DND-41 (cell line): ENCODE measurements at regions not wholly inside any gene's neighbourhood (a gene's known extent, or its start where the extent isn't known, plus 50 kb on each side); places are given as distances from the start of the nearest gene placed in this dataset.

Experiments used
- EZH2 ChIP-seq: IDR thresholded peaks from 3 replicates; pipeline ENCODE4 v1.6.1; 2012; ENCODE audit warnings: borderline replicate concordance, low read depth, mild to moderate bottlenecking, moderate library complexity, low read length, inconsistent platforms; ENCODE audit not compliant: severe bottlenecking
- TF ChIP-seq, protein P1 (sequence below): IDR thresholded peaks from 2 replicates; pipeline ENCODE4 v1.5.1; 2012; ENCODE audit warnings: borderline replicate concordance, low read length, moderate library complexity, mild to moderate bottlenecking; ENCODE audit not compliant: poor library complexity, severe bottlenecking; ENCODE audit errors: extremely low read depth

DNA sequence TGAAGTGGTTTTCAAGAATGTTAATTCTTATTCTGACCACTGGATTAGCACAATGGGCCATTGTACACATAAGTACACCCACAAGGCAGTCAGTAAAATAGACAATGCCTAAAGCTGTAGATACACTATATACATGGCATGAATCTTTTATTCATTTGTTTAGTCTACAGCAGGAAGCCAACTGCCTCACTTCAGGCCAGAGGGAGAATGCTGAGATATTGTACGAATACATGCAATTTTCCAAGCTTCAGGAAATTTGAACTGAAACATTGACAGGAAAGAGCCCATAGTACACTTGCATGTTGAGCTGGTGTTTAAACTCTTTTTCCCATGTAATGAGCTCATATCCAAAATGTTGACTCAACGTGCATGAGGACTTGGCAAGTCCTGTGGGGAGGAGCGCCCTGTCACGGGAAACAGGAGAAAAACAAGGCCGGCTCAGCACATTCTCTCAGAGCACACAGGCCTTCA lies 111.6 kb upstream of the CYP1B1 start:
- TF ChIP-seq, protein P1, sequence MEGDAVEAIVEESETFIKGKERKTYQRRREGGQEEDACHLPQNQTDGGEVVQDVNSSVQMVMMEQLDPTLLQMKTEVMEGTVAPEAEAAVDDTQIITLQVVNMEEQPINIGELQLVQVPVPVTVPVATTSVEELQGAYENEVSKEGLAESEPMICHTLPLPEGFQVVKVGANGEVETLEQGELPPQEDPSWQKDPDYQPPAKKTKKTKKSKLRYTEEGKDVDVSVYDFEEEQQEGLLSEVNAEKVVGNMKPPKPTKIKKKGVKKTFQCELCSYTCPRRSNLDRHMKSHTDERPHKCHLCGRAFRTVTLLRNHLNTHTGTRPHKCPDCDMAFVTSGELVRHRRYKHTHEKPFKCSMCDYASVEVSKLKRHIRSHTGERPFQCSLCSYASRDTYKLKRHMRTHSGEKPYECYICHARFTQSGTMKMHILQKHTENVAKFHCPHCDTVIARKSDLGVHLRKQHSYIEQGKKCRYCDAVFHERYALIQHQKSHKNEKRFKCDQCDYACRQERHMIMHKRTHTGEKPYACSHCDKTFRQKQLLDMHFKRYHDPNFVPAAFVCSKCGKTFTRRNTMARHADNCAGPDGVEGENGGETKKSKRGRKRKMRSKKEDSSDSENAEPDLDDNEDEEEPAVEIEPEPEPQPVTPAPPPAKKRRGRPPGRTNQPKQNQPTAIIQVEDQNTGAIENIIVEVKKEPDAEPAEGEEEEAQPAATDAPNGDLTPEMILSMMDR: no peak
- no peak for TF ChIP-seq EZH2
